ENCODE measurements at regions not wholly inside any gene's neighbourhood (a gene's known extent, or its start where the extent isn't known, plus 50 kb on each side); places are given as distances from the start of the nearest gene placed in this dataset.

GRCh38 chr5:13640270-13640669 is 304.2 kb downstream of the DNAH5 start:
- no peaks in the 10 kb centered on the region for H3K9me3 ChIP-seq (ENCODE audit: control insufficient read depth, insufficient read depth, low read depth, low read length)
- H3K79me2 ChIP-seq (ENCODE audit: control insufficient read depth, insufficient read depth, low read length): no peaks in the 10 kb centered on the region
- H3K4me3 ChIP-seq (replicated peaks in 1 of 4; ENCODE audit: control extremely low read depth in 1 of 4, insufficient read depth in 1 of 4, low read depth in 3 of 4, low read length in 4 of 4): no peak overlapping the region
- no peak overlapping the region for H3K4me2 ChIP-seq (ENCODE audit: extremely low read depth, insufficient read depth, low read length)
- H2AFZ ChIP-seq (ENCODE audit: low read length): no peak overlapping the region
- no peak for TF ChIP-seq CTCF (conservative IDR thresholded peaks at IDR 0.05 in 1 of 2, IDR thresholded peaks at IDR 0.05 in 1 of 2; ENCODE audit: low read depth in 1 of 2, low read length in 2 of 2)
- no peak for TF ChIP-seq EZH2 (IDR thresholded peaks at IDR 0.05; ENCODE audit: low read length, missing control alignments)
- no peaks in the 10 kb centered on the region for H4K20me1 ChIP-seq (ENCODE audit: control insufficient read depth, extremely low read depth, insufficient read depth, low read length)
- no peak overlapping the region for H3K9ac ChIP-seq (ENCODE audit: insufficient read depth, low read length)
- H3K36me3 ChIP-seq (ENCODE audit: control insufficient read depth, insufficient read depth, low read length): no peaks in the 10 kb centered on the region
- H3K27ac ChIP-seq (ENCODE audit: insufficient read depth, low read length): no peak overlapping the region
- no peak for DNase-seq (ENCODE audit: low read depth in 2 of 2)
- H3K27me3 ChIP-seq (ENCODE audit: control insufficient read depth, insufficient read depth, low read length): no peaks in the 10 kb centered on the region
- no peaks in the 10 kb centered on the region for H3K4me1 ChIP-seq (ENCODE audit: control insufficient read depth, extremely low read depth, insufficient read depth, low read length)

- H3K27ac ChIP-seq (ENCODE audit: insufficient read depth, low read length): no peak overlapping the region
- TF ChIP-seq CTCF (conservative IDR thresholded peaks at IDR 0.05 in 1 of 2, IDR thresholded peaks at IDR 0.05 in 1 of 2; ENCODE audit: low read depth in 1 of 2, low read length in 2 of 2) (no peak), EZH2 (IDR thresholded peaks at IDR 0.05; ENCODE audit: low read length, missing control alignments) (no peak)
- H3K36me3 ChIP-seq (ENCODE audit: control insufficient read depth, insufficient read depth, low read length): no peaks in the 10 kb centered on the region
- no peak overlapping the region for H3K4me2 ChIP-seq (ENCODE audit: extremely low read depth, insufficient read depth, low read length)
- H4K20me1 ChIP-seq (ENCODE audit: control insufficient read depth, extremely low read depth, insufficient read depth, low read length): no peaks in the 10 kb centered on the region
- no peaks in the 10 kb centered on the region for H3K79me2 ChIP-seq (ENCODE audit: control insufficient read depth, insufficient read depth, low read length)
- H3K9me3 ChIP-seq (ENCODE audit: control insufficient read depth, insufficient read depth, low read depth, low read length): no peaks in the 10 kb centered on the region
- DNase-seq (ENCODE audit: low read depth in 2 of 2): peak in 1 of 2 donors; percentile 26
- H3K27me3 ChIP-seq (ENCODE audit: control insufficient read depth, insufficient read depth, low read length): no peaks in the 10 kb centered on the region
- no peak overlapping the region for H2AFZ ChIP-seq (ENCODE audit: low read length)
- H3K4me1 ChIP-seq (ENCODE audit: control insufficient read depth, extremely low read depth, insufficient read depth, low read length): no peaks in the 10 kb centered on the region
- no peak overlapping the region for H3K4me3 ChIP-seq (replicated peaks in 1 of 4; ENCODE audit: control extremely low read depth in 1 of 4, insufficient read depth in 1 of 4, low read depth in 3 of 4, low read length in 4 of 4)
- no peak overlapping the region for H3K9ac ChIP-seq (ENCODE audit: insufficient read depth, low read length)
These were observed 311.8 kb downstream of the DNAH5 start for GRCh38 chr5:13632676-13633075.

DNA sequence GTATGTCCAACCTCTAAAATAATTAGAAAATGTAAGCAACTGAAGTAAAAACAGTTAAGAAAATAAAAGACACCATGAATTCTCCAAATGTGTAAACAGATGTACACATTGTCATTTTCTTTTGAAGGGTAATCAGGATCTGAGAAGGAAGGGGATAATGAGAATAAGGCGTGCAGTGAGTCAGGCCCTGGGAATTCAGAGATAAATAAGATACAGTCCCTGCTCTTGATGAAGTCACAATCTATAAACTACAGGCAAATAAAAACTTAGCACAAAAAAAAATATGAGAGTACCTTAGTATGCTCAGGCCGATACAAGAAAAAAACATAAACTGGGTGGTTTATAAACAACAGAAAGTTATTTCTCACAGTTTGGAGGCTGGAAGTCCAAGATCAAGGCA is 315.3 kb downstream of the DNAH5 start:
- Histone ChIP-seq H3K27ac (ENCODE audit: insufficient read depth, low read length) (no peak overlapping the region), H2AFZ (ENCODE audit: low read length) (no peak overlapping the region), H4K20me1 (ENCODE audit: control insufficient read depth, extremely low read depth, insufficient read depth, low read length) (no peaks in the 10 kb centered on the region), H3K4me1 (ENCODE audit: control insufficient read depth, extremely low read depth, insufficient read depth, low read length) (no peaks in the 10 kb centered on the region), H3K4me3 (replicated peaks in 1 of 4; ENCODE audit: control extremely low read depth in 1 of 4, insufficient read depth in 1 of 4, low read depth in 3 of 4, low read length in 4 of 4) (no peak overlapping the region), H3K4me2 (ENCODE audit: extremely low read depth, insufficient read depth, low read length) (no peak overlapping the region), H3K27me3 (ENCODE audit: control insufficient read depth, insufficient read depth, low read length) (no peaks in the 10 kb centered on the region), H3K9ac (ENCODE audit: insufficient read depth, low read length) (no peak overlapping the region), H3K9me3 (ENCODE audit: control insufficient read depth, insufficient read depth, low read depth, low read length) (no peaks in the 10 kb centered on the region), H3K79me2 (ENCODE audit: control insufficient read depth, insufficient read depth, low read length) (no peaks in the 10 kb centered on the region), H3K36me3 (ENCODE audit: control insufficient read depth, insufficient read depth, low read length) (no peaks in the 10 kb centered on the region)
- no peak for DNase-seq (ENCODE audit: low read depth in 2 of 2)
- TF ChIP-seq EZH2 (IDR thresholded peaks at IDR 0.05; ENCODE audit: low read length, missing control alignments) (no peak), CTCF (conservative IDR thresholded peaks at IDR 0.05 in 1 of 2, IDR thresholded peaks at IDR 0.05 in 1 of 2; ENCODE audit: low read depth in 1 of 2, low read length in 2 of 2) (no peak)

Data from fibroblast of lung (primary cell).